ENCODE measurements at regions not wholly inside any gene's neighbourhood (a gene's known extent, or its start where the extent isn't known, plus 50 kb on each side); places are given as distances from the start of the nearest gene placed in this dataset.

GRCh38 chrX:140342410-140342809, 162.5 kb downstream of the SOX3 start:
- BruUV-seq (replicated peaks): no TSS peak

More at GRCh38 chrX:140342410-140342809, 162.5 kb downstream of the SOX3 start:
- Histone ChIP-seq H3K27me3 (ENCODE audit: insufficient read depth, low read length) (no peaks in the 10 kb centered on the region), H3K4me1 (ENCODE audit: control insufficient read depth in 1 of 2, insufficient read depth in 2 of 2, low read length in 2 of 2) (no peaks in the 10 kb centered on the region), H3K4me2 (ENCODE audit: low read length) (no peak overlapping the region), H2AFZ (ENCODE audit: low read depth, low read length, poor library complexity, severe bottlenecking) (no peak overlapping the region), H3K79me2 (ENCODE audit: insufficient read depth, low read length) (no peaks in the 10 kb centered on the region), H3K9me2 (ENCODE audit: insufficient read depth) (no peaks in the 10 kb centered on the region), H3K36me3 (ENCODE audit: control insufficient read depth in 1 of 2, insufficient read depth in 2 of 2, low read length in 2 of 2) (no peaks in the 10 kb centered on the region), H3K4me3 (replicated peaks in 1 of 2; ENCODE audit: low read depth in 1 of 2, low read length in 2 of 2) (no peak overlapping the region), H4K20me1 (ENCODE audit: insufficient read depth) (no peaks in the 10 kb centered on the region), H3K27ac (ENCODE audit: low read depth, low read length) (no peak overlapping the region), H3K9ac (ENCODE audit: low read length) (no peak overlapping the region), H3K9me3 (ENCODE audit: control insufficient read depth in 1 of 2, insufficient read depth in 1 of 2, low read depth in 1 of 2, low read length in 2 of 2) (no peaks in the 10 kb centered on the region)
- TF ChIP-seq RAD21 (IDR thresholded peaks at IDR 0.05; ENCODE audit: low read depth) (no peak), ZFX (IDR thresholded peaks at IDR 0.05) (no peak), POLR2AphosphoS5 (IDR thresholded peaks at IDR 0.05; ENCODE audit: low read depth, low read length) (no peak), EGR1 (IDR thresholded peaks at IDR 0.05; ENCODE audit: low read depth) (no peak), REST (IDR thresholded peaks at IDR 0.05; ENCODE audit: low read depth) (no peak), EZH2 (IDR thresholded peaks at IDR 0.05) (no peak), MAX (IDR thresholded peaks at IDR 0.05) (no peak), ATF3 (IDR thresholded peaks at IDR 0.05) (no peak), CEBPB (IDR thresholded peaks at IDR 0.05; ENCODE audit: low read depth) (no peak), TCF7L2 (IDR thresholded peaks at IDR 0.05; ENCODE audit: borderline replicate concordance, extremely low read depth, insufficient read depth, insufficient read length) (no peak)
- ChIA-PET CTCF (no interaction called here), RAD21 (ENCODE audit: low non-redundant PET in 1 of 2, low total read pairs in 2 of 2, uncharacterized antibody in 2 of 2, unreplicated experiment in 2 of 2) (no interaction called here), POLR2A (no interaction called here)
- ATAC-seq: no peak
- DNase-seq (ENCODE audit: low read depth, low spot score): no peak
- intact Hi-C loops (cut with micrococcal nuclease): no loop called here

Measured in HCT116 (cell line).